GM12865 (cell line): ENCODE measurements at regions not wholly inside any gene's neighbourhood (a gene's known extent, or its start where the extent isn't known, plus 50 kb on each side); places are given as distances from the start of the nearest gene placed in this dataset.

Source experiments
- DNase-seq: peaks from one replicate; pipeline ENCODE4 v3.0.0; 2010; ENCODE audit warnings: low read depth
- H3K4me3 ChIP-seq: 2 replicates; pipeline ENCODE4 v1.5.1; 2011; ENCODE audit warnings: mild to moderate bottlenecking, low read depth, low read length, control low read depth
- TF ChIP-seq, protein P1 (sequence below): IDR thresholded peaks from 2 replicates; pipeline ENCODE4 v1.5.1; 2011; ENCODE audit warnings: low read length, control low read depth, low read depth, inconsistent platforms; ENCODE audit not compliant: insufficient read depth; ENCODE audit errors: missing control alignments

- no peak for DNase-seq
- no peak overlapping the region for H3K4me3 ChIP-seq
- TF ChIP-seq, protein P1, sequence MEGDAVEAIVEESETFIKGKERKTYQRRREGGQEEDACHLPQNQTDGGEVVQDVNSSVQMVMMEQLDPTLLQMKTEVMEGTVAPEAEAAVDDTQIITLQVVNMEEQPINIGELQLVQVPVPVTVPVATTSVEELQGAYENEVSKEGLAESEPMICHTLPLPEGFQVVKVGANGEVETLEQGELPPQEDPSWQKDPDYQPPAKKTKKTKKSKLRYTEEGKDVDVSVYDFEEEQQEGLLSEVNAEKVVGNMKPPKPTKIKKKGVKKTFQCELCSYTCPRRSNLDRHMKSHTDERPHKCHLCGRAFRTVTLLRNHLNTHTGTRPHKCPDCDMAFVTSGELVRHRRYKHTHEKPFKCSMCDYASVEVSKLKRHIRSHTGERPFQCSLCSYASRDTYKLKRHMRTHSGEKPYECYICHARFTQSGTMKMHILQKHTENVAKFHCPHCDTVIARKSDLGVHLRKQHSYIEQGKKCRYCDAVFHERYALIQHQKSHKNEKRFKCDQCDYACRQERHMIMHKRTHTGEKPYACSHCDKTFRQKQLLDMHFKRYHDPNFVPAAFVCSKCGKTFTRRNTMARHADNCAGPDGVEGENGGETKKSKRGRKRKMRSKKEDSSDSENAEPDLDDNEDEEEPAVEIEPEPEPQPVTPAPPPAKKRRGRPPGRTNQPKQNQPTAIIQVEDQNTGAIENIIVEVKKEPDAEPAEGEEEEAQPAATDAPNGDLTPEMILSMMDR, result no peak
Measured at GRCh38 chr15:25497934-25498333, 59.1 kb upstream of the UBE3A start.

DNA sequence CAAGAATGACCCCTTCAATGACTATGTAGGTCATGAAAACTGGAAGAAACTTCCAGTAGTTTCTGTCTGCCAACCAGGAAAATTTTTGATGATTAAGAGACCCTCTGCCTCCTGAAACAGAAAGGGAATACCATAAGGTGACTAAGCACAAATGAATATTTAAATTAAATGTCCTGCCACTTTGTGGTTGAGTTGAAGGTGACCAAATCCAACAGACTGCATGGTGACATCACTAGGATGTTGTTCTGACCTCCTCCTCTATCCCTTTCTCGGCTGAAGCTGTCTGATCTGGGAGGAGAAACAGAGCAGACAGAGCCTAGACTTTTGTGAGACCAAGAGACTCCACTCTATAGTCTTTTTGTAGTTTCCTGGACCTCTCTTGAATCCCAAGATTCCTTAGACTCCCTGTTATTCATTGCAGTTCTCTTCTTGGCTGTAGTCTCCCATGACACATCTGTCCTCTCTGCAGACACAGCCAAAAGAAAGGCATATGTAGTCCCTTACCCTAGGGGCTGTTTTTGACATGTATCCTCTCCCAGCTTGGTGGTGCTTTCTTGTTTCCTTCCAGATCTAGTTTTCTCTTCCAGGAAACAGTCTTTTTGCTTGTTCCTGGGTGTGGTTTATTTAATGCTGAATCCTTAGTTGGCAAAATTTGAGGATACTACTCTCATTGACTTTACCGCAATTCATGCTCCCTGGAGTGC is 55.2 kb upstream of the UBE3A start:
- H3K4me3 ChIP-seq, result no peak overlapping the region
- no peak for DNase-seq
- TF ChIP-seq, protein P1, result no peak

DNA sequence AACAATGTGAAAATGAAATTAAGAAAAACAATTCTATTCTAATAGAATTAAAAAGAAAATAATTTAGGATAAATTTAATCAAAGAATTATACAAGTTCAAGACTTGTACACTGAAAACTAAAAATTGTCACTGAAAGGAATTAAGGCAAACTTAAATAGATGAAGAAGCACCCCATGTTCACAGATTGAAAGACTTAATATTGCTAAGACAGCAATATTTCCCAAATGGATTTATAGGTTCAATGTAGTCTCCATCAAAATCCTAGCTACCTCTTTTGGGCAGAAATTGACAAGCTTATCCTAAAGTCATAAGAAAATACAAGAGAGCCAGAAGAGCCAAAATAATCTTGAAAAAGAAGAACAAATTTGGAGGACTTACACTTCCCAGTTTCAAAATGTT is 53.5 kb upstream of the UBE3A start:
- TF ChIP-seq, protein P1, result no peak

More for the DNA sequence above, 53.5 kb upstream of the UBE3A start:
- no peak for DNase-seq
- no peak overlapping the region for H3K4me3 ChIP-seq
